ENCODE measurements at regions not wholly inside any gene's neighbourhood (a gene's known extent, or its start where the extent isn't known, plus 50 kb on each side); places are given as distances from the start of the nearest gene placed in this dataset.

- dilution Hi-C loops (cut with MboI; ENCODE audit: extremely low pct_ligation_motif_present, low sequenced_read_pairs): no loop called here
Measured at GRCh38 chr9:13952906-13953305, 361.0 kb downstream of the NFIB start.

DNA sequence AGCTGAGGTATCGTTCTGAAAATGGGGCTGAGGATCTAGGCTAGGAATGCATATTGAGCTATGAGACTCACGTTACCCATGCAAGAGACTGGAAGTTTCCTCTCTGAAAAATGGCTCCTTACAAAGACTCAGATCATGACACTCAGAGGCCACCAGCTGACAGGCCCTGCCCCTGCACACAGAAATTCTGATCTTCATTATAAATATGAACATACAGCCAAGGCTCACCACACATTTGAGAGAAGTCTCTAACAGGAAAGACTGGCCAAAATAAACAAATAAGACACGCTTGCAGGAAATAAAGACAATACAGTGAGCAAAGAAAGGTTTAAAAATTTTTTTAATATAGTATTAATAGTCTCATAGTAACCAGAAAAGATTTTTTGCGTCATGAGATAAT lies 365.9 kb downstream of the NFIB start:
- H3K4me2 ChIP-seq (ENCODE audit: control insufficient read depth, extremely low read depth, insufficient read depth, low read depth, low read length): no peak overlapping the region
- H3K9me1 ChIP-seq (ENCODE audit: control insufficient read depth, extremely low read depth, insufficient read depth, low read length): no peaks in the 10 kb centered on the region
- no peaks in the 10 kb centered on the region for H3K9me3 ChIP-seq (ENCODE audit: control insufficient read depth, low read depth, low read length)
- H3K9ac ChIP-seq (ENCODE audit: control insufficient read depth, extremely low read depth, insufficient read depth, low read length): no peak overlapping the region
- no peaks in the 10 kb centered on the region for H3K27me3 ChIP-seq (ENCODE audit: control insufficient read depth, extremely low read depth, insufficient read depth, low read length)
- dilution Hi-C loops (cut with MboI; ENCODE audit: extremely low pct_ligation_motif_present, low sequenced_read_pairs): no loop called here
- peaks cover 3% of the 10 kb centered on the region for H3K4me1 ChIP-seq (ENCODE audit: control insufficient read depth, extremely low read depth, insufficient read depth, low read length)
- FAIRE-seq (no peak), DNase-seq (ENCODE audit: low read depth, low spot score) (no peak)
- no peak for TF ChIP-seq EZH2 (IDR thresholded peaks at IDR 0.05; ENCODE audit: low read length)
- TF ChIP-seq, protein P1, sequence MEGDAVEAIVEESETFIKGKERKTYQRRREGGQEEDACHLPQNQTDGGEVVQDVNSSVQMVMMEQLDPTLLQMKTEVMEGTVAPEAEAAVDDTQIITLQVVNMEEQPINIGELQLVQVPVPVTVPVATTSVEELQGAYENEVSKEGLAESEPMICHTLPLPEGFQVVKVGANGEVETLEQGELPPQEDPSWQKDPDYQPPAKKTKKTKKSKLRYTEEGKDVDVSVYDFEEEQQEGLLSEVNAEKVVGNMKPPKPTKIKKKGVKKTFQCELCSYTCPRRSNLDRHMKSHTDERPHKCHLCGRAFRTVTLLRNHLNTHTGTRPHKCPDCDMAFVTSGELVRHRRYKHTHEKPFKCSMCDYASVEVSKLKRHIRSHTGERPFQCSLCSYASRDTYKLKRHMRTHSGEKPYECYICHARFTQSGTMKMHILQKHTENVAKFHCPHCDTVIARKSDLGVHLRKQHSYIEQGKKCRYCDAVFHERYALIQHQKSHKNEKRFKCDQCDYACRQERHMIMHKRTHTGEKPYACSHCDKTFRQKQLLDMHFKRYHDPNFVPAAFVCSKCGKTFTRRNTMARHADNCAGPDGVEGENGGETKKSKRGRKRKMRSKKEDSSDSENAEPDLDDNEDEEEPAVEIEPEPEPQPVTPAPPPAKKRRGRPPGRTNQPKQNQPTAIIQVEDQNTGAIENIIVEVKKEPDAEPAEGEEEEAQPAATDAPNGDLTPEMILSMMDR (optimal IDR thresholded peaks at IDR 0.05 in 1 of 3, IDR thresholded peaks at IDR 0.05 in 1 of 3, conservative IDR thresholded peaks at IDR 0.05 in 1 of 3; ENCODE audit: extremely low read depth in 1 of 3, insufficient read depth in 2 of 3, low read length in 3 of 3): no peak
- no peaks in the 10 kb centered on the region for H4K20me1 ChIP-seq (ENCODE audit: control insufficient read depth, extremely low read depth, insufficient read depth, low read length)
- no peaks in the 10 kb centered on the region for H3K79me2 ChIP-seq (ENCODE audit: control insufficient read depth, insufficient read depth, low read length)
- H3K4me3 ChIP-seq (ENCODE audit: control insufficient read depth in 2 of 3, extremely low read depth in 1 of 3, insufficient read depth in 2 of 3, low read depth in 1 of 3, low read length in 3 of 3): no peak overlapping the region
- H3K36me3 ChIP-seq (ENCODE audit: control insufficient read depth in 2 of 2, extremely low read depth in 1 of 2, insufficient read depth in 2 of 2, low read length in 2 of 2): no peaks in the 10 kb centered on the region
- no peak overlapping the region for H2AFZ ChIP-seq (ENCODE audit: control insufficient read depth, low read length)
- no peak overlapping the region for H3K27ac ChIP-seq (ENCODE audit: control insufficient read depth, insufficient read depth, low read length)

More at GRCh38 chr9:13952906-13953305, 361.0 kb downstream of the NFIB start:
- Histone ChIP-seq H3K27ac (ENCODE audit: control insufficient read depth, insufficient read depth, low read length) (no peak overlapping the region), H3K36me3 (ENCODE audit: control insufficient read depth in 2 of 2, extremely low read depth in 1 of 2, insufficient read depth in 2 of 2, low read length in 2 of 2) (no peaks in the 10 kb centered on the region), H3K9me1 (ENCODE audit: control insufficient read depth, extremely low read depth, insufficient read depth, low read length) (no peaks in the 10 kb centered on the region), H3K4me2 (ENCODE audit: control insufficient read depth, extremely low read depth, insufficient read depth, low read depth, low read length) (no peak overlapping the region), H3K4me3 (ENCODE audit: control insufficient read depth in 2 of 3, extremely low read depth in 1 of 3, insufficient read depth in 2 of 3, low read depth in 1 of 3, low read length in 3 of 3) (no peak overlapping the region), H3K4me1 (ENCODE audit: control insufficient read depth, extremely low read depth, insufficient read depth, low read length) (no peaks in the 10 kb centered on the region), H3K9me3 (ENCODE audit: control insufficient read depth, low read depth, low read length) (no peaks in the 10 kb centered on the region), H2AFZ (ENCODE audit: control insufficient read depth, low read length) (no peak overlapping the region), H4K20me1 (ENCODE audit: control insufficient read depth, extremely low read depth, insufficient read depth, low read length) (no peaks in the 10 kb centered on the region), H3K27me3 (ENCODE audit: control insufficient read depth, extremely low read depth, insufficient read depth, low read length) (no peaks in the 10 kb centered on the region), H3K9ac (ENCODE audit: control insufficient read depth, extremely low read depth, insufficient read depth, low read length) (no peak overlapping the region), H3K79me2 (ENCODE audit: control insufficient read depth, insufficient read depth, low read length) (no peaks in the 10 kb centered on the region)
- TF ChIP-seq, protein P1 (optimal IDR thresholded peaks at IDR 0.05 in 1 of 3, IDR thresholded peaks at IDR 0.05 in 1 of 3, conservative IDR thresholded peaks at IDR 0.05 in 1 of 3; ENCODE audit: extremely low read depth in 1 of 3, insufficient read depth in 2 of 3, low read length in 3 of 3): no peak
- TF ChIP-seq EZH2 (IDR thresholded peaks at IDR 0.05; ENCODE audit: low read length): no peak
- FAIRE-seq (no peak), DNase-seq (ENCODE audit: low read depth, low spot score) (no peak)

Data from keratinocyte (primary cell).